HG02763 (cell line): ENCODE measurements at regions not wholly inside any gene's neighbourhood (a gene's known extent, or its start where the extent isn't known, plus 50 kb on each side); places are given as distances from the start of the nearest gene placed in this dataset.

Experiments
- ATAC-seq: cut with Tn5 transposase; IDR thresholded peaks from one replicate; pipeline ENCODE4 v1.9.1; 2021; ENCODE audit warnings: mild to moderate bottlenecking, moderate library complexity; ENCODE audit not compliant: unreplicated experiment

DNA sequence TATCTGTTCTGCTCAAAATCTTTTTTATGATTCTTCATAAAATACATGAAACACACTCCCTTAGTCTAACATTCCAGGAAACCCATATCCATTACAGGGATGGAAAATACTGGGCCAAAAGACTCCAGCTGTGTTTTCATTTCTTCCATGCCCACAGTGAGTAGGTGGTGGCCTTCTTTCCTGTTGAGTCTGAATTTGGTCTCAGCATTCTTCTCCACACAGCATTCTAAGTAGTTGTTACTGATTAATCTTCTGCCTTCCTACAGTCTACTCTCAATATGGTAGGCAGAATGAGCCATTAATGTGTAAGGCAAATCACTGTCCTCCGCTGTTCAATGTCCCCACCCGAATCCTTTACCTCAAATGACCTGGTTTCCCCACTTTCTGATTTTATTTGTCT lies 370.6 kb upstream of the RPS6KA3 start:
- ATAC-seq: no peak

DNA sequence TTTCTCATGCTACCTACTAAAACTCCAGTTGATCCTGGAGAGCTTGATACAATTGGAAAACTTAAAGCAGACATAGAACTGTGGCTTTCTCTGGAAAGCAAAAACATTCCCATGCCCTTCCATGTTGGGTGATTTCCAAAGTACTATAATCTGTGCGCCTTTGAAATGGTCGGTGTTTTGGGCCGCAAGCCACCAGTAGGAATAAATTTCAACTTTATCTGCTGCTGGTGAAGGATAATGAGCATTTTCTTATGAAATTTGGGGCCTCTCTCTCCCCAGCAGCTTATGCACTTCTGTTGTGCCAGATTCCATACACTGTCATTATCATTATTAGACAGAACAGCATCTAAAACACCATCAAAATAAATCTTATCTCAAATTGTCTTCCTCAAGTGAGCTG lies 366.7 kb upstream of the RPS6KA3 start:
- no peak for ATAC-seq

DNA sequence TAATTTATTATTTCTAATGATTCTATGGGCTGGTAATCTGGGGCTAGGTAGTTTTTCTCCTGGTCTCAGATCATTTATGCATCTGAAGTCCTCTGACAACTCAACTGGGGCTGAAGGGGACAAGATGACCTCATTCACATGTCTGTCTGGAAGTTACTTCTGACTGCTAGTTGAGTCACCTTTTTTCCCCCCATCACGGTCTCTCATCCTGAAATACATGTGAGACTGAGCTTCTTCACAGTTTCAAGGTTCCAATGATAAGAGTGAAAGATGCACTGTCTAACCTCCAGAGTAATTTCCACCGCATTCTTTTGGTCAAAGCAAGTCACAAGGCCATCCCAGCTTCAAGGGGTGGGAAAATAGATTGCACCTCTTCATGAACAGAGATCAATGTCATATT lies 356.7 kb upstream of the RPS6KA3 start:
- ATAC-seq: no peak

DNA sequence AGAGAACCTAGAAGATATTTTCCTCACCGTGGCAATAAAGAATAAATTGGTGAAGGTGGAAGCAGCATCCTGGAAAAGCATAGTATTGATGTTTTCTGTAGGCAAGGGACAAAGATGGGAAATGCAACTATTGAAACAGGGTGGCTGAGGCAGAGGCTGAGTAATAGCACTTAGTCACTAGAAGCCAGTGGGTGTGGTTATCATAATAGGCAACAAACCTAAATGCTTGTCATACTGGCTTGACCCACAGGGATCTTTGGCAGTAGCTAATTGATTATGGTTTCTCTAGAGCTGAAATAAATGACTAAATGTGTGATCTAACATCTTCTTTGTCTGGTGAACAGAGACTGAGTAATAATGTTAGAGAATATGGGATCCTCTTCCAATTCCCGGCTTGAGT lies 353.6 kb upstream of the RPS6KA3 start:
- no peak for ATAC-seq

DNA sequence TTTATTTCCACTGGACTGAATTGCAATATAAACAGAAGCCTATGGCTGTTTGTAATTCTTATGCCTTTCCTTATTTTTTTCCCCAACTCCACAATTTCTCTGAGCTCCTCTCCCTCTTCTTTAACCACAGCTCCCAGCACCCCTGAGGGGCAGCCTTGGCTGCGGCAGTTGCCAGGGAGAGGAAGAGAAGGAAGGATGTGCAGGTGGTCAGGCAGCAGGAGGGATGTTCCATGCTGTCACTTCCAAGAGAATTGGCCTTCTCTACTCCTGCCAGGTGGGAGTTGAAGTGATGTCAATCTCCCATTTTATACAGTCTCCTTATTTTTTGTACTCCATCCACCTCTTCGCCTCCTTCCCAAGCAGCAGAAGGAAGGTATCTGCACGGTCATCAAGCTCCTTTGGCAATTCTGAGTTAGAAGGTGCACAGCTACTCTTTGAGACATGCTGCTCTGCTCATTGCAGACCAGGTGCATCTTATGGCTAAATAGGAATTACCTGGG lies 343.3 kb upstream of the RPS6KA3 start:
- no peak for ATAC-seq

DNA sequence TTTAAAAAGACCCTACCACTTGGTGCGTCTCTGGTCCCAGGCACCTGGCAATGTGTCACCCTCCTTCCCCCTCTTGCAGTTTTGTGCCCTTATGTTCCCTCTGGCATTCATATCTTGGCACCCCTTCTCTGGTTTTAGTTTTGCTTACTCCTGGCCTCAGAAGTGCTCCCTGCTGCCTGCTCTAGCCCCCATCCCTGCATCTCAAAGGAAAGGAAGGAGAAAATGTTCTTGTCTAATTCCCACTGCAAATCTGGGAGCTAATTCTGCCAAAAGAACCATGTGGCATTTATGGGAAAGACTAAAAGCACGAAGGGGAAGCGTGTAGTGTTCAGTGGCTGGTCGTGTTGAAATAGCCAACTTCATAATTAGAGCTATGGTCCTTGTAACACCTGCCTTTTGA lies 340.1 kb upstream of the RPS6KA3 start:
- ATAC-seq: no peak

DNA sequence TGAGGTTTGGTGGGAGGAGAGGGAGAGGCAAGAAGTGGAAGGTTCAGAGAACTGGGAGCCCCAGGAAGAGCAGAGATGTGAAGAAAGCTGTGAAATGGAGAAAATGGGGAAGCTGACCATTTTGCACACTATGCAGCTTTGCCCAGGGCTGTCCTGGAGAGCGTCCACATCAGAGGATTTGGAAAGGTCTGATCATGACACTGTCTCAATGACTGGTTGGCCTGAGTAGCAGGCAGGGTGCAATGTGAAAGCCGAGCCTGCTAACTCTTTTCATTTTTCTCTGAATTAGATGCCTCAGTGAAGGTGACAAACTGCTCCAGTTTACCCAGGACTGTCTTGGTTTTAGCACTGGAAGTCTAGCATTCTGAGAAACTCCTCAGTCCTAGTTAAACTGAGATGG lies 330.1 kb upstream of the RPS6KA3 start:
- ATAC-seq: no peak

DNA sequence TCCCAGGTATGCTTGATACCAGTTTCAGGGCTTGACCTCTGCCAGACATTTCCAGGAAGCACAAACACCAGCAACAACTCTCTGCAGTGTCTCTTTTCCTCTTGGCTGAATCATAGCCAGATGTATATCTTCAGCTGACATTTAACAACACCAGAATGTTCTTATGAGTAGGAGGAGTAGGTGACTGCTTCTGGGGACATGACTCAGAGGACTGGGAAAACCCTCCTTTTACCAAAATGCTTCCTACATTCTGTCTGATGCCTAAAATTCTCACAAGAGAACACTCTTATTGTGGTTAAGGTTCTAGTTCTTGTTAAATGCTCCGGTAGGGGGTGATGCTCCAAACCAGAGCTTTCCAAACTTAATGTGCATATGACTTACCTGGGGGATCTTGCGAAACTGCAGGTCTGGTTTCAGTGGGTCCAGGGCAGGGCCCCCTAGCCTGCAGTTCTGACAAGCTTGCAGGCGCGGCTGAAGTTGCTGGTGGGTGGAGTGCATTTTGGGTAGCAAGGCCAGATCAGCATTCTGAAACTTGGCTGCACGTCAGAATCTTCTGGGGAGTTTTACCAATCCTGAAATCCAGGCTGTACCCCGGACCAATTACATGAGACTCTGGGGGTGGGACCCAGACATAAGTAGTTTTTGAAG lies 329.3 kb upstream of the RPS6KA3 start:
- ATAC-seq: peak; percentile 51

DNA sequence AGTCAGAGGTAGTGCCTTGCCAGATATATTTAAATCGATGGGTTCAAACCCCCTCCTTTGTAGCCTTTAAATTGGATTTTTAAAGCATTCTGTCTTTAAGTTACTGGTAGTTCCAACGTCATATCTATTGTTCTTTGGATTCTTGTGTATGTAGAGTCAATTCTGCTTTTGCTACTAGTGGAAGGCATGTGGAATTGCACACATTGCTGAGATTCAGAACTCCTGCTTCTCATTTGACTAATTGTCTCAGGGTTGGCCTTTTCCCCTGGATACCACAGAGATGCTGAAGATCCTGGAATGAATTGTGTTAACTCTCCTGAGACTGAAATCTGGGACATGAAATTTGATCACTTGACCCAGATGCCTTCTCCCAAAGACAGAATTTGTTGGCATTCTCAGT lies 328.3 kb upstream of the RPS6KA3 start:
- ATAC-seq: no peak

DNA sequence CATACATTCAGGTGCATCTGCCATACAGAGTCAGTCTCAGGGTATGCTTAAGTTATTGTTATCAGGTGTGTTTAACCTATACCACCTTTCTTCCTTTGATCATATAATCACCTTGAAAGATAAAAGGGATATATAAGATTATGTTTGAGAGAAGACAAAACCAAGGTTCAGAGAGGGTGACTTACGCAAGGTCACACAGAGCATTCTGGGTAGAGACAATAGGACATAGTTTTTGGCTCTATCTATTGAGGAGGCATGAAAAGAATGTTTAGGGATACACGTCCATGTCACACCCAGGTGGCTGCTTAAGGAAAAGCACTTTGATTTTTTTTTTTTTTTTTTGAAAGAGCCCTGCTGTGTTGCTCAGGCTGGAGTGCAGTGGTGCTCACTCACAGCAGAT lies 327.1 kb upstream of the RPS6KA3 start:
- ATAC-seq: no peak

DNA sequence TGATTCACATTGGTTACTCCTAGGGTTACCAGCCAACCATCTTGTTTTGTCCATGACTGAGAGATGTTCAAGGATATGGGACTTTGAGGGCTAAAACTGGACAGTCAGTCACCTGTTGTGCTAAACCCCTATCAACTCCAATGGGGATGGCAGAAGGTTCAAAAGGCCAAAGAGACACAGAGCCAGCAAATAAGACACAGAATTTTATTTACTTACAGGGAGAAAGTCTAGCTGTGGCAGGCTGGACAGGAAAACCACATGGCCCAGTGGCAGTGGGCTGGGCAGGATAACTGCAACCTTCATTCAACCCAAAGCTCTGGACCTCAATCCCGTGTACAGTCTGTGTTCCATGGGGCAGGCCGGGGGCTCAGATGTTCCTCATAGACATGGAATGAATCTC lies 326.7 kb upstream of the RPS6KA3 start:
- no peak for ATAC-seq

DNA sequence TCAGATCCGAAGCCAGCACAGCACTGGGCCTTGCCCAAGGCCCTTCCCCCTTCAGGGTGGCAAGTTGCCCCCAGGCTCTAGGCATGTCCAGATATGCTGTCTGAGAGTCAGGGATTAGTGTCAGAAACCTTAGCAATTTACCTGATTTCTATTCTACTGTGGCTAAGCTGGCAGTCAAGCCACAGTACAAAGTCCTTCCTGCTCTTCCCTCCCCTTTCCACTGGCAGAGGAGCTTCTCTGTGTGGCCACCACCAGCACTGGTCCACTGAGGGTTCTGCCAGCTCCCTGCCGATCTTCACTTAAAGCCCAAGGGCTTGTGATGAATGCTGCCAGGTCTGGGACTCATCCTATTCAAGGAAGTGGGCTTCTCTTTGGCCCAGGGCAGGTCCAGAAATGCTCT lies 324.5 kb upstream of the RPS6KA3 start:
- no peak for ATAC-seq

DNA sequence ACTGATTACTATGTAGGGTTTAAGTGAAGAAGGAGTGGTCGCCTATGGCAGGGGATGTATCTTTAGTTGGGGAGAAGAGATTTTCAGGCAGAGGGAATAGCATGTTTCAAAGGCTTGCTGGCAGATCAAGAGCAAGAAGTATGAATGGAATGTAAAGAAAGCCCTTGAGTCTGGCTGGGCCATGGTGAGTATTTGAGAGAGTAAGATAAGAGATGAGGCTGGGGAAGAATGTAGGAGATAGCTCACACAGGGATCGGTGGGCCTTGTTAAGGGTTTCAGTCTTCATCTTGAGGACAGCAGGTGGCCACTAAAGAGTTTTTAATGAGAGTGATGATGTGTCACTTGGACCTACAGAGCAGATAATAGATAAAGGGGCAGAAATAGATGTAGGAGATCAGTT lies 319.1 kb upstream of the RPS6KA3 start:
- no peak for ATAC-seq

DNA sequence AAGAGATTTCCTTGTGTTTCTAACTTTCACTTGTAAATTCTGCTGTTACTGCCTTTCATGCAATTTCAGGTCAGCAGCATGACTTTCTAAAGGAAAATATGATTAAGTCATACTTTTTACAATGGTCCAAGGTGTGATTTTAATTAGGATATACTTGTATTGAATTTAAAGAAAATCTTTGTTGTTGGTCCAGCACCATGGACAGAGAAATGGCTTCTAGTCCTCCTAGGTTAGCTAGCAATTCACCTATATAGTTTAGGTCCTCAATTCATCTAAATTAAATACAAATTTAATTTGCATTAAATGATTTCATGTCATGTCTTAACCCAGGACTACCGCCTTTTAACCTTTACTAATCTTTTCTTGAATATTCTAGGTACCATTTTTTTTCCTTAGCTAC lies 304.9 kb upstream of the RPS6KA3 start:
- no peak for ATAC-seq

DNA sequence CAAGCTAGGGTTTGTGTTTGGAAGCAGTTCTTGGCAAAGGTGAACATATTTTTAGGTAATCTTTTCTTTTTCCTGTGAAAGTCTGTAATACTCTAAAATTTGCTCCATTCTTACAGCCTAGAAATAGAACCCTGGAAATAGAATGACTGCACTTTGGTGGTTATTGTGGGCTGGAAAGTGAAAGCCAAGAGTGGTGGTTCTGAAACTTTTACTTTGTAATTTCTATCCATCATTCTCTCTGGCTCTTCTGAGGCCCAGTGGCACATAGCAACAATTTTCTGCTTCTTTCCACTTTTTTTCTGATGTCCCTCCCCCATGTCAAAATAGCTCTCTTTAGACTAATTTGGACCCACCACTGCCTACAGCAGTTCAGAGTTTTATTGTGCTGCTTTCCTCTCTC lies 300.4 kb upstream of the RPS6KA3 start:
- ATAC-seq: no peak

DNA sequence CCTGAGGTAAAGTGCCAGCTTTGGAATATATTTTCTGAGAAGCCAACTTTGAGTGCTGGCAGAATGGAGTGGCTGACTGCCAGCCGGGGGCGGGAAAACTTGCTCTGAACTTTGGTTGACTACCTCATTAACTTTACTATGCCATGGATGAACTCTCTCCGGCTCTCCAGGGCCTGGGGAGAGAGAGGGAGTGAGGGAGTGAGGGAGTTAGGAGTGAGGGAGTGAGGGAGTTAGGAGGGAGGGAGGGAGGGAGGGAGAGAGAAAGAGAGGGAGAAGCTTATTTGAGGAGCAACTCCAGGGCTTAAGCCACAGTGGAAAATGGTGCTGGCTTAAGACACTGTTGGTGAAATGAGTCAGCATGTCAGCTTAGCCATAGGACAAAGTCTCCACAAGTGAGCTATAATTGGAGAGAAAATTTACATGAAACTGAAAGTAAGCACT lies 280.9 kb upstream of the RPS6KA3 start:
- no peak for ATAC-seq

DNA sequence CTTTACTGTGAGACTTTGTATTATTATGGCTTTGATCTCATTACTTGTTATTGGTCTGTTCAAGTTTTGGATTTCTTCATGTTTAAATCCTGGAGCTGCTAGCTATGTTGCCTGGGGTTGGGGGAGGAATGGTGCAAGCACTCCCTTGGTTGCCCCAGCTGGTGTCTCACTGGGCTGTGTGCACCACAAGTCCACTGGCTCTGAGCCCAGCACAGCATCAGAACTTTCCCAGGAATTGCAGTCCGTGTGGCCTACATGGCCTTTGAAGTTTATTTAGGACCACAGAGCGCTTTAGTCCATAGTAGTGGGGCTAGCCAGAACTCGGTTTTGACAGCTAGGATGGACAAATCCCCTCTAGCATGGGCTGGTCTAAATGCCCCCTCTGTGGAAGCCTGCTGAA lies 278.8 kb upstream of the RPS6KA3 start:
- no peak for ATAC-seq

DNA sequence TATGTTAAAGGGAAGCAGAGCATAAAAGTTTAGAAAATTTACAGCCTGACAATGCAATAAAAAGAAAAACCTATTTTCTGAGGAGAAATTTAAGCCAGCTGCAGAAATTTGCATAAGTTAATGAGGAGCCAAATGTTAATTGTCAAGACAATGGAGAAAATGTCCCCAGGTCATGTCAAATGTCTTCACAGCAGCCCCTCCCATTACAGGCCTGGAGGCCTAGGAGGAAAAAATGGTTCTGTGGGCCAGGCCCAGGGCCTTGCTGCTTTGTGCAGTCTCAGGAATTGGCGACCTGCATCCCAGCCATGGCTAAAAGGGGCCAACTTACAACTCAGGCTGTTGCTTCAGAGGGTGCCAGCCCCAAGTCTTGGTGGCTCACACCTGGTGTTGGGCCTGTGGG lies 275.4 kb upstream of the RPS6KA3 start:
- no peak for ATAC-seq

DNA sequence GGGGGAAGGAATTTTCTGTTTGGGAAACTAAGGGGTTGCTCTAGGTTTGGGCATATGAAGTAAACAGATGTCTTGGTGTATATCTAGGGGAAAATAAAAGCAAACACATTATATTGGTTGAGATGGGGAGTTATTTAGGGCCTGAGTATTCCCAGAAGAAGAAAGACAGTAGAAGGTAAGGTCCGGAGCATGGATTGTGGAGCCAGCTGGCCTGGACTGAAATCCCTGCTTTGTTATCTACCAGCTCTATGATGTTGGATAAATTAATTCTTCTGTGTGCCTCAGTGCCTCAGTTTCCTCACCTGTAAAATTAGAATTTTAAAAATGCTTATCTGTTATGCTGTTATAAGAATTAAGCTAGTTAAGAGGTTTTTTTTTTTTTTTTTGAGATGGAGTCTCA lies 272.3 kb upstream of the RPS6KA3 start:
- no peak for ATAC-seq

DNA sequence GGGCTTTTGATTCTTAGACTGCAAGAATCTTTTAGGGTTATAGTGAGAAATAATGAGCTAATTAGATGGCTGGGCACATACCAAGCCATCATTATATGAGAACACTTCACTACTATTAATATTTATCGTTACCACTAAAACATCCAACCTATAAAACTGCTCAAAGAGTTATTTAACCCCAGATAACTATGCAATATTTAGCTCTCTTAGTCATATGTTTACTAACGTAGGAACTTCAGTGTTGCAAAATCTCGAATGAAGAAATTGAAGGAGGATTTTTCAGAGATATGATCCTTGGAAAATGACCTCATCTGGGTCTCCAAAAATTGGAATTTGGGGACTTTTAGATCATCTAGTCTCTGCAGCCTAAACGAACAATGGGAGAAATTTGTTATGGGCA lies 265.0 kb upstream of the RPS6KA3 start:
- no peak for ATAC-seq

DNA sequence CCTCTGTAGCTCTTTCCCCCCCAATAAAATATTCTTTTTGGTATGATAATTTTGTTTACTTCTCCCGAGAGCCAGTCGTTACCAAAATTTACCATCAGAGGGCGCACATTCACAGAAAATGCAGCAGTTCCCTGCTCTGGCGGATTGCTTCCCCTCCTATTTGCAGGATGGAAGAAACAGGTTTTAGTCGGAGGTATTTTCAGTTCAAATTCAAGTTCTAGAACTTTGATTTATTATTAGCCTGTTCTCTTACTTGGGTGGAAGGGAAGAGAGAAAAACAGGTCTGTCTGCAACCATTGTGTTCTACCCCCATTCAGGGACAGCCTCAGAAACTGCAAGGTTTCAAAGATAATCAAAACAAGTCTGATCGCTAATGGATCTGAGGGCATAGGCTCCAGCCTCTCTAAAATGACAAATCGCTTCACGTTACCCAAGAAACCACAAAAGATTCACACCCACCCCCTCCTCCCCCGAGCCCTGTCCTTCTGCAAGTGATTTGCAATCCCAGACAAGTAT lies 263.8 kb upstream of the RPS6KA3 start:
- no peak for ATAC-seq

DNA sequence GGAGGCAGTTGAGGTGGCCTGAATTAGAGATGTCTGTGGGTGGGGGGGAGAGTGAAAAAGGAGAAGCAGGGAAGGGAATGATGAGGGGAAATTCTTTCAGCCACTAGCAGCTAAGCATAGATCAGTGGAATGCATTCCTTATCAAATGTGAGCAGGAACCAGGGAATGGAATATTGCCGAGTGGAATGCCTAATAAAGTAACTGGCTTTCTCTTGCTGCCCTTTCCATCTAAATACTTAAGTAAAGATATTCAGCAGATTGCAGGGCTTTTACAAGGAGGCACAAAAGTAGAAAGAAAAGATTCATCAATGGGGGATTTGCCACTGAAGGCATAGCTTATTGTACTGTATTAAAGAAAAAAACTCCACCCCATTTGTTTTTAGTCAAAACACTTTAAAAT lies 263.0 kb upstream of the RPS6KA3 start:
- ATAC-seq: no peak

DNA sequence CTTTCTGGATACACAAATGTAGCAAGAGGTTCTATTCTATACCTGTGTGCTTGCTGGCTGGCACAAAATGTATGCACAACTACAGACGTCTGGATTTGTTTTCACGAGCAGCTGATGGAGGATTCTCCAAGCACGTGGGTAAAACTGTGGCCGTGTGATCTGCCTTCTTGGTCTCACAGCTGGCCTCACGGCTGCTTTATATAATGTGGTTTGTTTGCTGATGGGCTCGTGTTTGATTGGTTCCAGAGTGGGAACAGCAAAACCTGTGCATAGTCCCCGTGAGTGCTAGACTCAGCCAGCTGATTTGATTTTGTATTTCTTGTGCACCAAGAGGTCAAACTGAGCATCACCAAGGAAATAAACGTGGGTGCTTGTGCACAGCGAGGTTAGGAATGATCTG lies 262.6 kb upstream of the RPS6KA3 start:
- no peak for ATAC-seq
